ENCODE measurements at regions not wholly inside any gene's neighbourhood (a gene's known extent, or its start where the extent isn't known, plus 50 kb on each side); places are given as distances from the start of the nearest gene placed in this dataset.

GRCh38 chr2:126973745-126974144, 75.1 kb downstream of the TEX51 start:
- no peak for TF ChIP-seq SPI1 (IDR thresholded peaks at IDR 0.05; ENCODE audit: borderline replicate concordance, low read depth)
- no peak for TF ChIP-seq CTCF (IDR thresholded peaks at IDR 0.05; ENCODE audit: insufficient read depth, low read length)
- no peak for TF ChIP-seq REST (IDR thresholded peaks at IDR 0.05; ENCODE audit: insufficient replicate concordance, low read depth)
- no peak for TF ChIP-seq POLR2AphosphoS5 (IDR thresholded peaks at IDR 0.05; ENCODE audit: low read depth)

Measured in HL-60 (cell line).